DND-41 (cell line): ENCODE measurements at regions not wholly inside any gene's neighbourhood (a gene's known extent, or its start where the extent isn't known, plus 50 kb on each side); places are given as distances from the start of the nearest gene placed in this dataset.

Experiments
- ATAC-seq: fragments of 200-7000 bp; cut with Tn5 transposase; 3 replicates; pipeline ENCODE4 v1.9.1; 2021; ENCODE audit warnings: low read depth; ENCODE audit not compliant: insufficient read depth
- DNase-seq: peaks from one replicate; pipeline ENCODE4 v3.0.0-alpha.2; 2020
- H2AFZ ChIP-seq: 2 replicates; pipeline ENCODE4 v1.6.0; 2012; ENCODE audit warnings: low read depth, low read length
- H3K27ac ChIP-seq: 2 replicates; pipeline ENCODE4 v1.5.1; 2012; ENCODE audit warnings: low read length, inconsistent platforms
- H3K27me3 ChIP-seq: fragments of 200-600 bp; sonication (generic); 2 replicates; pipeline ENCODE4 v1.6.0; 2012; ENCODE audit warnings: low read length, mild to moderate bottlenecking, inconsistent platforms; ENCODE audit not compliant: insufficient read depth, poor library complexity
- H3K36me3 ChIP-seq: 2 replicates; pipeline ENCODE4 v1.5.1; 2012; ENCODE audit warnings: low read length, inconsistent platforms; ENCODE audit not compliant: insufficient read depth
- H3K4me1 ChIP-seq: 2 replicates; pipeline ENCODE4 v1.5.1; 2012; ENCODE audit warnings: mild to moderate bottlenecking, low read length; ENCODE audit not compliant: insufficient read depth
- H3K4me2 ChIP-seq: 2 replicates; pipeline ENCODE4 v1.6.0; 2012; ENCODE audit warnings: mild to moderate bottlenecking, moderate library complexity, low read length, inconsistent platforms; ENCODE audit not compliant: insufficient read depth
- H3K4me3 ChIP-seq, 2 experiments: fragments of 200-600 bp in 1 of 2; shearing (Covaris generic) in 1 of 2; 2 replicates each; pipeline ENCODE4 v1.5.1; 2012 to 2016; ENCODE audit warnings: inconsistent platforms in 2 of 2, low read length in 2 of 2, mild to moderate bottlenecking in 2 of 2, low read depth in 1 of 2, moderate library complexity in 1 of 2
- H3K79me2 ChIP-seq: 2 replicates; pipeline ENCODE4 v1.6.0; 2012; ENCODE audit warnings: low read length, inconsistent platforms; ENCODE audit not compliant: insufficient read depth
- H3K9ac ChIP-seq: 2 replicates; pipeline ENCODE4 v1.6.0; 2012; ENCODE audit warnings: low read depth, mild to moderate bottlenecking, inconsistent platforms, low read length, moderate library complexity
- H3K9me3 ChIP-seq: 2 replicates; pipeline ENCODE4 v1.5.1; 2012; ENCODE audit warnings: low read length, moderate library complexity, mild to moderate bottlenecking, inconsistent platforms; ENCODE audit not compliant: insufficient read depth, severe bottlenecking
- H4K20me1 ChIP-seq: 2 replicates; pipeline ENCODE4 v1.6.0; 2012; ENCODE audit warnings: low read length; ENCODE audit not compliant: insufficient read depth
- EZH2 ChIP-seq: IDR thresholded peaks from 3 replicates; pipeline ENCODE4 v1.6.1; 2012; ENCODE audit warnings: borderline replicate concordance, low read depth, mild to moderate bottlenecking, moderate library complexity, low read length, inconsistent platforms; ENCODE audit not compliant: severe bottlenecking
- TF ChIP-seq, protein P1 (sequence below): IDR thresholded peaks from 2 replicates; pipeline ENCODE4 v1.5.1; 2012; ENCODE audit warnings: borderline replicate concordance, low read length, moderate library complexity, mild to moderate bottlenecking; ENCODE audit not compliant: poor library complexity, severe bottlenecking; ENCODE audit errors: extremely low read depth

DNA sequence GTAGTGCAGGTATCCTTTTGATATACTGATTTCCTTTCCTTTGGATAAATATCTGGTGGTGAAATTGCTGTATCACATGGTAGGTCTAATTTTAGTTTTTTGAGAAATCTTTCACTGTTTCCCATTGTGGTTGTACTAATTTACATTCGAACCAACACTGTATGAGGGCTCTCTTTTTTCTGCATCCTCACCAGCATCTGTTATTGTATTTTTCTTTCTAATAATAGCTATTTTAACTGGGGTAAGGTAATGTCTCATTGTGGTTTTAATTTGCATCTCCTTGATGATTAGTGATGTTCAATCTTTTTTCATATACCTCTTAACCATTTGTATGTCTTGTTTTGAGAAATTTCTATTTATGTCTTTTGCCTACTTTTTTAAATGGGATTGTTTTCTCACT lies 335.4 kb upstream of the MTPN start:
- Histone ChIP-seq H3K27me3 (no peaks in the 10 kb centered on the region), H3K9ac (no peak overlapping the region), H3K9me3 (no peaks in the 10 kb centered on the region), H3K4me1 (no peaks in the 10 kb centered on the region), H3K27ac (no peak overlapping the region), H4K20me1 (no peaks in the 10 kb centered on the region), H3K79me2 (no peaks in the 10 kb centered on the region), H2AFZ (no peak overlapping the region), H3K4me2 (no peak overlapping the region), H3K36me3 (no peaks in the 10 kb centered on the region), H3K4me3 (no peak overlapping the region)
- DNase-seq (no peak), ATAC-seq (no peak)
- TF ChIP-seq, protein P1, sequence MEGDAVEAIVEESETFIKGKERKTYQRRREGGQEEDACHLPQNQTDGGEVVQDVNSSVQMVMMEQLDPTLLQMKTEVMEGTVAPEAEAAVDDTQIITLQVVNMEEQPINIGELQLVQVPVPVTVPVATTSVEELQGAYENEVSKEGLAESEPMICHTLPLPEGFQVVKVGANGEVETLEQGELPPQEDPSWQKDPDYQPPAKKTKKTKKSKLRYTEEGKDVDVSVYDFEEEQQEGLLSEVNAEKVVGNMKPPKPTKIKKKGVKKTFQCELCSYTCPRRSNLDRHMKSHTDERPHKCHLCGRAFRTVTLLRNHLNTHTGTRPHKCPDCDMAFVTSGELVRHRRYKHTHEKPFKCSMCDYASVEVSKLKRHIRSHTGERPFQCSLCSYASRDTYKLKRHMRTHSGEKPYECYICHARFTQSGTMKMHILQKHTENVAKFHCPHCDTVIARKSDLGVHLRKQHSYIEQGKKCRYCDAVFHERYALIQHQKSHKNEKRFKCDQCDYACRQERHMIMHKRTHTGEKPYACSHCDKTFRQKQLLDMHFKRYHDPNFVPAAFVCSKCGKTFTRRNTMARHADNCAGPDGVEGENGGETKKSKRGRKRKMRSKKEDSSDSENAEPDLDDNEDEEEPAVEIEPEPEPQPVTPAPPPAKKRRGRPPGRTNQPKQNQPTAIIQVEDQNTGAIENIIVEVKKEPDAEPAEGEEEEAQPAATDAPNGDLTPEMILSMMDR: no peak
- no peak for TF ChIP-seq EZH2

DNA sequence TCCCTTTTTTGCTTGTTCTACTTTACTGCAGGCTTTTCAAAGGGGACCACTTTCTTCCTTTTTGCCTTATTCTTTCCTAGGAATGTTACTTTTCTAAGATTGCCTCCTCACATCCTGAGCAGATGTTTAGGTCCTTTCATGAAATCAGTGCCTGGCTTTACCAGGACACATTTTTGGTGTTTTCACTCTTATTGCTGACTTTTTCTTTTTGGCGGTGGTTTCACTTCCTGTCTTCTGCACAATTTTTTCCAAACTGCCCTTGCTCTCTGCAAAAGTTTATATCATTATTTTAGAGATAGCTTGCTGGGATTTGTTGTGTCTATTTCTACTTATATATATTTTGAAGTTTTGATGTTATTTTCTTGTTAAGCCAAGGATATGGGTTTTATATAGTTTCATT lies 332.2 kb upstream of the MTPN start:
- no peaks in the 10 kb centered on the region for H3K4me1 ChIP-seq
- no peak overlapping the region for H3K4me2 ChIP-seq
- H4K20me1 ChIP-seq: no peaks in the 10 kb centered on the region
- TF ChIP-seq, protein P1: no peak
- TF ChIP-seq EZH2: no peak
- H3K4me3 ChIP-seq: no peak overlapping the region
- H3K27ac ChIP-seq: no peak overlapping the region
- ATAC-seq (no peak), DNase-seq (no peak)
- H3K79me2 ChIP-seq: no peaks in the 10 kb centered on the region
- H3K27me3 ChIP-seq: no peaks in the 10 kb centered on the region
- H2AFZ ChIP-seq: no peak overlapping the region
- H3K9ac ChIP-seq: no peak overlapping the region
- H3K9me3 ChIP-seq: no peaks in the 10 kb centered on the region
- no peaks in the 10 kb centered on the region for H3K36me3 ChIP-seq

DNA sequence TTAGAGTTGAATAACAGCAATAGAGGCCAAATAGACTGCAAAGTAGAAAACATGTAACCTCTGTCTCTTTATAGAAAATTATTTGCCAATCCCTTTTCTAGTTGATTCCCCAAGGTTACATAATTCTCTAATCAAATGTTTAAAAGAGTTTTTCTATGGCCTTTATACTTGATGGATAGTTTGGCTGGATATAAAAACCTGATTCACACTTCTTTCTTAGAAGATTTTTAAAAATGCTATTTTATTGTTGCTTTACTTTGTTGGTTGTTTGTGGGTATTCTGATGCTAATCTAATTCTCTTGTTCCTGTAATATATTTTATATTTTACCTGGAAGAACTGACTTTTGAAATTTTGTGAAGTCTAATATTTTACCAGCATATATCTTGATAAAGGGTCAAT lies 331.1 kb upstream of the MTPN start:
- H2AFZ ChIP-seq: no peak overlapping the region
- H3K36me3 ChIP-seq: no peaks in the 10 kb centered on the region
- no peaks in the 10 kb centered on the region for H3K27me3 ChIP-seq
- ATAC-seq (no peak), DNase-seq (no peak)
- H3K27ac ChIP-seq: no peak overlapping the region
- no peaks in the 10 kb centered on the region for H3K9me3 ChIP-seq
- TF ChIP-seq, protein P1: no peak
- no peak for TF ChIP-seq EZH2
- no peaks in the 10 kb centered on the region for H4K20me1 ChIP-seq
- H3K4me2 ChIP-seq: no peak overlapping the region
- H3K79me2 ChIP-seq: no peaks in the 10 kb centered on the region
- no peak overlapping the region for H3K4me3 ChIP-seq
- no peak overlapping the region for H3K9ac ChIP-seq
- H3K4me1 ChIP-seq: no peaks in the 10 kb centered on the region

DNA sequence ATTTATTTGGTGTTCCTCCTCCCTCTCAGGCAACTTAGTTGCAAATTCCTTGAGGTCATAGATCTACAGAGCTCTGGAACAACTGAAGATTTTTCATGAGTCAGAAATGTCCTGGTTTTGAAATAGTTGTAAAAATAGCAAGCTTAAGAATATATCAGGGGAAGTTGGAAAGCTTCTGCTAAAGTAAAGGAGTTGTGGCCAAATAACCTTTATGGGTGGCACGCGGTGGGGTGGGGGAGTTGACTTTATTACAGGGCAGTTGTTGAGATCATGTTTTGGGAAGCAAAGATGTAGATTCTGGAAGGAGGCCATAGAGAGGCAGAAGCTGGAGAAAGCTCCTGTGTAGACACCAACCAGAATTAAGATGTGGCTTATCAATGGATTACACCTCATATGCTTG lies 326.0 kb upstream of the MTPN start:
- no peak for DNase-seq
- TF ChIP-seq EZH2: no peak
- TF ChIP-seq, protein P1: no peak
- H2AFZ ChIP-seq: no peak overlapping the region

More for the DNA sequence above, 326.0 kb upstream of the MTPN start:
- no peak for ATAC-seq
- no peaks in the 10 kb centered on the region for H3K9me3 ChIP-seq
- no peaks in the 10 kb centered on the region for H3K27me3 ChIP-seq
- H3K4me3 ChIP-seq: no peak overlapping the region
- H4K20me1 ChIP-seq: no peaks in the 10 kb centered on the region
- H3K4me2 ChIP-seq: no peak overlapping the region
- no peaks in the 10 kb centered on the region for H3K36me3 ChIP-seq
- H3K79me2 ChIP-seq: no peaks in the 10 kb centered on the region
- H3K27ac ChIP-seq: no peak overlapping the region
- H3K9ac ChIP-seq: no peak overlapping the region
- no peaks in the 10 kb centered on the region for H3K4me1 ChIP-seq
